SHP77 (cell line): ENCODE measurements at regions not wholly inside any gene's neighbourhood (a gene's known extent, or its start where the extent isn't known, plus 50 kb on each side); places are given as distances from the start of the nearest gene placed in this dataset.

ENCODE experiments used
- DNase-seq, 2 experiments: peaks; one replicate each; lab custom pipeline; 2025; lab: John Stamatoyannopoulos, UW

- no peak for DNase-seq
These were observed 179.2 kb downstream of the MACROH2A1 start for GRCh38 chr5:135219868-135220267.

GRCh38 chr5:135218790-135219568, 180.1 kb downstream of the MACROH2A1 start:
- DNase-seq, result no peak

DNA sequence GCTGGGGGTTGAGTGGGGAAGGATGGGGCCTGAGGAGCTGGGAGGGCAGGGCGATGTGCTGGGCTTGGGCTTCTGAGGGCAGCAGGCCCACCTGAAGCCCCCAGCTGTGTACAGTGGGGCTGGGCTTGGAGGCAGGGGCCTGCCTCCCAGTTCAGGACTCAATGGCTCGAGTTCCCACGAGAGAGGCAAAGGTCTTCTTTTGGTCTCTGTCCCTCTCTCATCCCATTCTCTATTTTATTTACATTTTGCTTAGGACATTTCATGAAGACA, 180.6 kb downstream of the MACROH2A1 start:
- no peak for DNase-seq

DNA sequence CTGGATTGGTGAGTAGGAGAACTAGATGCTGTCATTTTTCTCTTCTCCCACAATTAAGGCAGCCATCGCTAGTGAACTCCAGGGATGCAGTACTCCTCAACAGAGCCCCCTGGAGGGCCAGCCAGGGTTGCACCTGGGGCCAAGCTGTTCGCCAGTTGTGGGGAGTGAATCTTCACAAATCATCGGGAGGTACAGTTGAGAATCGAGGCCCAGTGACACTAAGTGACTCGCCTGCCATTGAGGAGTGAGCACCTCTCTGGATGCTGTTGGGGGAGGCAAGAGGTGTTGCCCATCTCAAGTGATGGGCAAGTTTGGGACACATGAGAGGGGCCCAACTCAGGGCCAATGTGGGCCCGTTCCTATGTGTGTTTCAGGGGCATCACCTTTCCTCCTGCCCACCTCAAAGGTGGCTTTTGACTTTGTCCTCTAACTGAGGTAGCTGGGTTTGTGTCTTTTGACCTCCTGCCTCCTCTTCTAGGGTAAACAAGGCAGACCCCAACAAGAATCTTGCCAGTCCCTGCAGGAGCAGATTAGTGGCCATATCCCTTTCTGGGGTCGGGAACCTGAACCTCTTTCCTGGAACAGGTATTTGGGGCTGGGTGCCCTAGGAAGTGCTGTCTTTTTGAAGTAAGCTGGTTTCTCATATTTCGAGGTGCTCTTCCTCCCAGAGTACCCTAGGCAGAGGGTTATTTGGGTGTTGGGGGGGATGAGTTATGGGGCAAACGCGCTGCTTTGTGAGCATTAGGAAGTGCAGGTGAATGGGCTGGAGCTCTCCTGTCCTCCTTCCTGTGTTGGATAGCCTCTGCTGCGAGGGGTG, 181.2 kb downstream of the MACROH2A1 start:
- DNase-seq, result no peak

DNA sequence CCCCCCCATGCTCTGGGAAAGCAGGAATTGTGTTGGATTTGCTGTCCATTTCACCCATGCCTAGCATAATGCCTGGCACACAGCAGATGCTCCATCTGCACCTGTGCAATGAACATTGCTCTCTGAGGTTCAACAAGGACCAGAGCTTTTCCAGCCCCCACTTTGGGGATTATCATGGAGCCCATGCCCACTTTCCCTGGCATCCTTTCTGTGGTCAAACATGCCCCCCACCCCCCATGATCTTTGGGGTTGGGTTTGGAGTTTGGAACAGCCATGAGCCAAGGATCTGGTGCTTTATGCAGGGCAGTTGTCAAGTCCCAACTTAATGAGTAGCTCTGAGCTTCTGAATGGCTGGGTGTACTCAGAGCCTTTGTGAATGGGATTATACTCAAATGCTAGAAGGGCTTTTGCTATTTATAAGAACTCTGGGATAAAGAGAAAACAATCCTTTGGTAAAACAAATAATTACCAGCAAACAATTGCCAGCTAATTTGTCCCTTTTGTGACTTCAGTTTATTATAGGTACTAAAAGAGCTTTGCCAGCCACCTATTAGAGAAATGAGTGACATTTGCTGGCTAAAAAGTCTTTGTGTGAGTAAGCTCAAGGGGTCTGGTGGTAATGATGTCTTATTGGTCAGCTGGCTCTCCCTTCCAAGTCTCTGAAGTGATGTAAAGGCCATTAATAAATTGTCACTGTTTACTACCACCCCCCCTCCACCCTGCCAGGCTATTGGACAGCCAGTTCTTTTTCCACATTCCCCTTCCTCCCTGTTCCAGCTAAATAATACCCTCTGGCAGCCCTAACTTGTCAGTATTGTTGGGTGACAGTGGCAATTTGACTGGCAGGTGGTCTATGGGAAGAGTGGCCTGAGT, 182.3 kb downstream of the MACROH2A1 start:
- DNase-seq, result no peak

DNA sequence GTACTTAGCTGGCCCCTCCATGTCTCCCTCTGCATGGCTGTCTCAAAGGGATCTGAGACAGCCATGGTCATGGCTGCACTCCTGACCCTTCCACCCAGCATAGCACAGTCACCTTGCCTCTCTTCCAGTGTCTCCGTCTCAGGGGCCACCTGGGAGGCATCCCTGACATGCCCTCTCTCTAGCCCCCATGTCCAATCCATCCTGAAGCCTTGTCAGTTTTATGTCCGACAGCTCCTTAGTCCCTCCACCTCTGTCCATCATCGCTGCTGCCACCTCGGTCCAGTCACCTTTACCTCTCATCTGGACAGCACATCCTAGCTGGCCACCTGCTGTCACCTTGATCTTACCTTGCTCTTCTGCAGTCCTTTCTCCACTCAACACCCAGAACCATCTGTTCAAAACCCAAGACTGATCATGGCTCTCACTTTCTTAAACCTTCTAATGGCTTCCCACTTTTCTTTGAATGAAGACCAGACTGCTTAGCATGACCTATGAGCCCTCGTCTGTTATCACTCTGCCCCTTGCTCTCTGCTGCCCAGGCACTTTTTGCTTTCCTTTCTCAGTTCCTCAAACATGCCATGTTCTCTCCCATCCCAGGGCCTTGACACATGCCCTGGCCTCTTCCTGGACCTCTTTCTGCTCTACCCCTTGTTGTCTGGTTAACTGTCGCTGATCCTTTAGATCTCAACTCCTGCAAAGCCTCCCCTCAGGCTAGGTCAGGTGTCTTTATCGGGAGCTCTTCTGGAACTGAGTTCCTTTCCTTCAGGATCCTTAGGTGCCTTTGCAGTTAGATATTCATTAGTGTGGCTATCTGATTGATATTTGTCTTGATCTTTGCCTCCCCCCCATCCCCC, 181.8 kb upstream of the PITX1 start:
- no peak for DNase-seq

- DNase-seq, result no peak
These were observed 181.0 kb upstream of the PITX1 start for GRCh38 chr5:135214897-135215616.

GRCh38 chr5:135213466-135214239, 179.6 kb upstream of the PITX1 start:
- DNase-seq, result peak; percentile 34 to 44

- DNase-seq, result no peak
These were observed 179.0 kb upstream of the PITX1 start for GRCh38 chr5:135213027-135213386.

DNA sequence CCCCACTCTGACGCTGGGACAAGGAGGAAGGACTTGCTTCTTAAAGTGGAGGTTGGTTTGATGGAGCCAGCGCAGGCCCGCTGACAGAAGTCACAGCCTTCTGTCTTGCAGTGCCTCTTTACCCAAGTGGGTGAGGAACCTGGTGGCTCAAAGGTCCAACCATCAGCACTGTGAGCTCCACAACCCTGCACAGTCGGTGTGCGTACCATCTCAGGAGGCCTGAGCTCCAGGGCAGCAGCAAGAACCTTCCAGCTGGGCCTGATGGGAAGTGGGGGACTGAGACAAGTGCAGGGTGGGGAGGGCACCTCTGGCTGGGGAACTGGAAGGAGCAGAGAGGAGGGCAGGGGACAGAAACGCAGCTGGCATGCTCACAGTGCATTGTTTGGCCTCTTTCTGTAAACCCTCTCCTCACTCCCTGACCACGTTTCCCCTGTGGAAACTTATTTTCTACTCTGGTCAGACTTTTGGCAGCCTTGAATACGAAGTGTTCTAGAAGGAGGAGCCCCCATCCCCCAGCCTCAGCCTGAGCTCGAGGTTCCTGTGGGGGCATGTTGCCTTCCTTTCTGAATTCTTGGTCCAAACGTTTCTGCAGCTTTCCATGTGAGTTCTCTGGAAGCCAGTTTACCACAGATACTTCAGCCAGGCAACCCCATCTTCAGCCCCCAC, 178.5 kb upstream of the PITX1 start:
- DNase-seq, result no peak

DNA sequence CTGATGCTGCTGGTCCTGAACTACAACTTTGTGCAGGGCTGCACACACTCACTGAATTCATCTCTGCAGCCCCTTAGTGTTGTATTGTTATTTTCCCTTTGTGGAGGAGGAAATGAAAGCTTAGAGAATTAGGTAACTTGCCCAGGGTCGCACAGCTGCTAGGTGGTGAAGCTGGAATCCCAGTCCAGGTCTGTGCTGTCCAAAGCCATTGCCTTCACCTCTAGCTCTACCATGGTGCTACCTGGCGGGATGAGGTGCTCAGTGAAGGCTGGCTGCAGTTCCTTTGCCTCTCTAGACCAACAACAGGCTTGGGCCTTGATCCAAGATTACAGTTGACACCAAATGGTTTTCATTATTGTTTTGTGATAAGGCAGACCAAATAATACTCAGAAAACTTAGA, 177.8 kb upstream of the PITX1 start:
- no peak for DNase-seq

- no peak for DNase-seq
These were observed 177.2 kb upstream of the PITX1 start for GRCh38 chr5:135211083-135211790.

DNA sequence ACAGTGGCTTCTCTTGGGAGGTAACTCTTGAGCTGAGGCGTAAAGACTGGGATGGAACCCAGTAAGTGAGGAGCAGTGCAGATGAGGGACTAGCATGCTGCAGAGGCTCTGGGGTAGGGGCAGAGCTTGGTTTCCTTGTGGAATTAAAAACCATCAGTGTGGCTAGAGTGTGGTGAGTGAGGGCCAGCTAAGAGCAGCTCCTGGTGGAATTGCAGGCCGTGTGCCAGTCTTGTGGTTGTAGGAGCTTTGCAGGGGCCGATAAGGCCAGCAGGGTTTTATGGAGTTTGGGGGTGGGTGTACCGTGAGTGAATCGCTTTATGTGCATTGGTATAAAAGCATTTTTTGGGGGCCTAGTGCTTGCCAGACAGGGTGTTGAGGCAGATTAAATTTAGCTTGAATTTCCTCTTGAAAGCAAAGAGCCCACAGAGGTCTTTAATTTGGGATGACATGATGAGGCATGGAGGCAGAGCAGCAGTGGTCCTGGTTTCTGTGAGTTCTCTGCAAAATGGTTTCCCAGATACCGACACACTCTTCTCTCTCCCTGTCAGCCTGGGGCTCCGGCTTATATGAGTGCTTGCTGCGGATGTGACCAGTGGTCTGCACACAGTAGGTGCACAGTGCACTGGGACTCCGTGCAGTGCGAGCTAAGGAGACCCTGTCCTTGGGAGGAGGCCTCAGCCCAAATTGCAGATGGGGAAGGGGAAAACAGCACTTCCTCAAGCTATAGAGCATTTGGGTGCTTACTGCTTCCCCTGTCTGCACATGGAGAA, 176.4 kb upstream of the PITX1 start:
- DNase-seq, result no peak

- no peak for DNase-seq
These were observed 175.1 kb upstream of the PITX1 start for GRCh38 chr5:135208903-135209721.

DNA sequence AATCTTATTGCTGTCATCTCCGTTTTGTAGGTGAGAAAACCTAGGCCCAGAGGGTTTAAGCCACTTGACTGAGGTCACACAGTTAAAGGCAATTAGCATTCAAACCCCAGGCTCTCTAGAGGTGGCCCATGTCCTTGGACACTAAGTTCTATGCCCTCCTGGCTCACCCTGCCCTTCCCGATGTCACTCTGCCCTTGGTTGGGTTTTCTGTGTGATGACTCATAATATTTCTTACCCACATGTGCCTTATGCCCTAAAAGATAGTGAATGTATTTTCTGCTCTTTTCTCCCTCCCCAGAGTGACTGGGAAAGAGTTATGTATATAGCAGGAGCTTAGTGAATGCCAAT, 174.5 kb upstream of the PITX1 start:
- DNase-seq, result no peak

DNA sequence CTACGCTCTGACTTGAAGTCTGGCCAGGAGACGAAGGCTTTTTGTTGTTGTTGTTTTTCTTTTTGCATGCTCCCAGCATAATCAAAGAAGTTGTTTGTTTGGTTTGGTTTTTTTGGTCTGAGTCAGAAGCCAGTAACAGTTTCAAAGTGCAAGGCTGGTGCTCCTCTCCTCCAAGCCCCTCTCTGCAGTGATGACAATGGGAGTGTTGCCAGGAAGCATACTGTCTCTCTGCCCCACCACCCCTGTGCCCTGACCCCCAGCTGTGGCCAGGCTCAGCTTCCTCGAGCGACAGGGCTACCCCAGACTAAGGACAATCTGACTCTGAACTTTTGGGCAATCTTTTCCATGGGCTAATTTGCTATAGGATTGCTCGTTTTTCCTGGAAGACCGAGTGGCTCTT, 173.8 kb upstream of the PITX1 start:
- DNase-seq, result no peak

GRCh38 chr5:135206862-135207261, 172.8 kb upstream of the PITX1 start:
- DNase-seq, result no peak
